OCI-LY7 (cell line): ENCODE measurements at regions not wholly inside any gene's neighbourhood (a gene's known extent, or its start where the extent isn't known, plus 50 kb on each side); places are given as distances from the start of the nearest gene placed in this dataset.

Experiments used
- EZH2phosphoT487 ChIP-seq: fragments of 200-600 bp; sonication (generic); IDR thresholded peaks from 2 replicates; pipeline ENCODE4 v1.6.1; 2018; ENCODE audit warnings: low read depth, borderline replicate concordance, mild to moderate bottlenecking, mixed run types, antibody characterized with exemption, low read length, moderate library complexity, mixed read lengths
- TF ChIP-seq, protein P1 (sequence below): fragments of 200-600 bp; sonication (generic); conservative IDR thresholded peaks from 2 replicates; pipeline ENCODE4 v1.5.1; 2014; ENCODE audit warnings: mild to moderate bottlenecking, antibody characterized with exemption, low read length, moderate library complexity, mixed read lengths

- TF ChIP-seq, protein P1, sequence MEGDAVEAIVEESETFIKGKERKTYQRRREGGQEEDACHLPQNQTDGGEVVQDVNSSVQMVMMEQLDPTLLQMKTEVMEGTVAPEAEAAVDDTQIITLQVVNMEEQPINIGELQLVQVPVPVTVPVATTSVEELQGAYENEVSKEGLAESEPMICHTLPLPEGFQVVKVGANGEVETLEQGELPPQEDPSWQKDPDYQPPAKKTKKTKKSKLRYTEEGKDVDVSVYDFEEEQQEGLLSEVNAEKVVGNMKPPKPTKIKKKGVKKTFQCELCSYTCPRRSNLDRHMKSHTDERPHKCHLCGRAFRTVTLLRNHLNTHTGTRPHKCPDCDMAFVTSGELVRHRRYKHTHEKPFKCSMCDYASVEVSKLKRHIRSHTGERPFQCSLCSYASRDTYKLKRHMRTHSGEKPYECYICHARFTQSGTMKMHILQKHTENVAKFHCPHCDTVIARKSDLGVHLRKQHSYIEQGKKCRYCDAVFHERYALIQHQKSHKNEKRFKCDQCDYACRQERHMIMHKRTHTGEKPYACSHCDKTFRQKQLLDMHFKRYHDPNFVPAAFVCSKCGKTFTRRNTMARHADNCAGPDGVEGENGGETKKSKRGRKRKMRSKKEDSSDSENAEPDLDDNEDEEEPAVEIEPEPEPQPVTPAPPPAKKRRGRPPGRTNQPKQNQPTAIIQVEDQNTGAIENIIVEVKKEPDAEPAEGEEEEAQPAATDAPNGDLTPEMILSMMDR: no peak
- TF ChIP-seq EZH2phosphoT487: no peak
Observed at GRCh38 chr7:42628054-42628453, 283.8 kb downstream of the C7orf25 start.
